GM18508 (cell line): ENCODE measurements at regions not wholly inside any gene's neighbourhood (a gene's known extent, or its start where the extent isn't known, plus 50 kb on each side); places are given as distances from the start of the nearest gene placed in this dataset.

Experiments
- ATAC-seq: cut with Tn5 transposase; IDR thresholded peaks from one replicate; pipeline ENCODE4 v1.9.1; 2021; ENCODE audit warnings: moderate number of reproducible peaks; ENCODE audit not compliant: insufficient read depth, unreplicated experiment

DNA sequence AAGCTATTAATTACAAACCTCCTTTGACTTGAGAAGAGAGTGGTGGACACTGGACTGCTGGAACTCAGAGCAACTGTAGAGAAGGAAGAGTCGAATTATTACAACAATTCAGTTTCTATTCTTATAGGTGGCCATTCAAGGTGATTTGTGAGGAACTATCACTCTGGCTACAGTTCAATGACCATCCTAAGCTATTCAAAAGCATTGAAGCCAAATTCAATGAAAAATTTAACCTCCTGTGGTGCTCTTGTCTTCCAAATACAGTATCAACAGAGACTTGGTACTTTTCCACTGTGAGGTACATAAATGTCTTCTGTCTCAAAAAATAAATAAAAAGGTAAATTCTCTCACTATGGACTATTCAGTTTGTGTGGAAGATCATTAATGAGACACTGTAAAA lies 513.3 kb upstream of the SEMA6D start:
- no peak for ATAC-seq

DNA sequence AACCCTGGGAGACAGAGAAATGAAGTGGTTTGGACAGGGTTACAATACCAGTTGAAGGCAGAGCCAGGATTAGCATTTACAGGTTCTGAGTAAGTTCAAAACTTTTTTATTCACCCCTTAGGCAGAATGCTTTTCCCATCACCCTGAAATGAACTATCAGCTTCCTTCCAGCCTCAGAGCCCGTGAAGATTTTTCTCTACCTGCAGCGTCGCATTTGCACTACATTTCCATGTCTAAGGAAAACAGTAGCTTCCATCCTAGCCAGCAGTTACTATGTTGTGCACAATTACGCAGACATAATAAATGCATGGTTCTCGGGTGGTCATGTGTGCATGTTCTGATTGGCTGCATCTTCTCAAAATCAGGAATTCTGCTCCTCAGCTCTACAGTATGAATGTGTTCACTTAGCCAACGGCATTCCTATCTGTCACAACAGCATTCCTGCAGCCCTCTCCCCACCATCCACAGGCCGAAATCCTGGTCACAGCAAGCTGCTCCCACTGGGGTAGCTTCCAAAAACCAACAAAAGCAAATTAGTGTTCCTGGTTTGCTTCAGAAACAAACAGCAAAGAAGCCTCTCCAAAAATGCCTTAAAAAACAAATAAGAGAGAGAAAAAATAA lies 510.8 kb upstream of the SEMA6D start:
- no peak for ATAC-seq

GRCh38 chr15:47209591-47209990 lies 507.7 kb upstream of the SEMA6D start:
- no peak for ATAC-seq

DNA sequence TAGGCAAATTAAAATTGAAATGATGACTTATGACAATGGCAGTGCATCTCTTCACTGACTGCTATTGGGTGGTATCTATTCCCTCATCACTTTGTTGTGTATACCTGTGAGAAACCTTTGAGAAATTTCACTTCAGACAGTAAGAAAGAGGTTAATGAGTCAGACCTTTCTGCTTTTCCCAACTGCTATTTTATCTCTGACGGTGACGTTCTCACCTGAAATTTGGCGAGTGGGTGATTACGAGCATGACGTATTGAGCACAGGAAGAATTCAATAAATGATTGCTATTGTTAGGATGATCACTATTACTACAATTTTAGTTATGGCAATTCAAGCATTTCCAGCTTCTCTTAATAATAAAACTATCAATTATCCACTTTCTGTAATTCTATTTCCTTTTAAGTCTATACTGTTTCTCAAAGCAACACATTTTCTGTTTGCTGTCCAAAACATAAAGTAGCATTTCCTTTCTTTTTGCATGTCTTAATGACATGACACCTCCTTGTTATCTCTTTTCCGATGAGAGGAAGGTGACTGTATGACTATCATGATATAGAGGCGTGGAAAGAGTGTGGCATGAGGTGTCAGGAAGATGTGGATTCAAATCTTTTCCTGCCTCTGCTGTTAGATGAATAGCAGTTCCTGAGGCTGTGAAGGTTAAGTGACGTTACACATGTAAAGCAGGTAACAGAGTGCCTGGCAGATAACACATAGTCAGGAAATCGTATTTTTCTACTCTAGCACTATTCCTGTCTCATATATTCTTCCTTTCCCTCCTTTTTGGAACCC lies 504.9 kb upstream of the SEMA6D start:
- ATAC-seq = no peak

GRCh38 chr15:47213883-47214282 lies 503.4 kb upstream of the SEMA6D start:
- ATAC-seq = no peak

GRCh38 chr15:47218295-47218694 lies 499.0 kb upstream of the SEMA6D start:
- no peak for ATAC-seq

GRCh38 chr15:47244361-47244760 lies 472.9 kb upstream of the SEMA6D start:
- ATAC-seq = no peak

- no peak for ATAC-seq
Observed at GRCh38 chr15:47246317-47246716, 471.0 kb upstream of the SEMA6D start.

DNA sequence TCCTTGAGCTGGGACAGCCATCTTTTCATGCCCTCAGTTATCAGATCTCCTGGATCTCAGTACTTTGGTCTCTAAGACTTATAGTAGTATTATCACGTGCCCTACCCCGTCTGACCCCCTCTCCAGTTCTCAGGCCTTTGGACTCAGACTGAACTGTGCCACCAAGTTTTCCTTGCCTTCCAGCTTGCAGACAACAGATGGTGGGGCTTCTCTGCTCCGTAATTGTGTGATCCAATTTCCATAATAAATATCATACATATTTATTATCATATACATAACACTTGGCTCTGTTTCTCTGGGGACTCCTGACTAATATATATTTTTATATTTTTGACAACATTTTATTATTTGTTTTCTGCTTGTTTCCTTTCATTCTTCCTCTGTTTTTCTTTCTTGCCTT lies 458.8 kb upstream of the SEMA6D start:
- no peak for ATAC-seq

GRCh38 chr15:47265686-47266085 lies 451.6 kb upstream of the SEMA6D start:
- ATAC-seq = no peak

- ATAC-seq = no peak
Observed at GRCh38 chr15:47266566-47266965, 450.7 kb upstream of the SEMA6D start.

- ATAC-seq = no peak
Observed at GRCh38 chr15:47273864-47274263, 443.4 kb upstream of the SEMA6D start.

- ATAC-seq = no peak
Observed at GRCh38 chr15:47283246-47283645, 434.1 kb upstream of the SEMA6D start.

- no peak for ATAC-seq
Observed at GRCh38 chr15:47288794-47289193, 428.5 kb upstream of the SEMA6D start.

DNA sequence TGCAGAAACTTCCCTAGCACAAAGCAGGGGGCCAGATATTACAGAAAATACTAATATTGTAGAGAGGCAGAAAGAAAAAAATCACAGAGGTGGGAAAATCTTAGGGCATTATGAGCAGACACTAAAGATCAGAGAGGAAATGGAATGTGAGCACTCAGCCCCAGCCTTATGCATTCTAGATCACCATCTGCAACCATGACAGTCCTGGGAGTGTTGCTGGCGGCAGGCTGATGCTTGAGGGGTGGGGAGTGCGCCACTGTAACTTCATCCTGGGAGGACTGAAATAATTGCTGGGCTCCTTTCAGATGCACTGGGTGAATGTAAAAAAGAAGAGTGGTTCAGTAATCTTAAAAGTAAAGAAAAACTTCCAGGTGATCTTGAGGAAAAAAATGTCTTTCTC lies 427.6 kb upstream of the SEMA6D start:
- no peak for ATAC-seq

DNA sequence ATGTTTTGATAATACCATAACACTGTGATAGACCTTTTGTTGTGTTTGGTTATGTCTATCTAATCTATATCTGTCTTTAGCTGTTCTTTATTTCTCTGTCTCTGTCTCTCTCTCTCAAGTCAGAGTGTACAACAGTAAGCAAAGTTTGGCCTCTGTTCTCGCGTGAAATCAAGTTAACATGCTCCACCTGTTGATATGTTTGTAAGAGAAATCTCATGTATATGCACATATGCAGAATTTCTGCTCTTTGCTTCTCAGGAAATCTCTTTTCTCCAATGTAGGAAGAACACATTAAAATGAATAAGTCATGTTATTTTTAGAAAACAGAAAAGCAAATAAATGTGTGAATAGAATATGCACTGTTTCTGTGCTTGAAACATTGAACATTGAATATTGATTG lies 425.5 kb upstream of the SEMA6D start:
- ATAC-seq = no peak

GRCh38 chr15:47292638-47293190 lies 424.6 kb upstream of the SEMA6D start:
- no peak for ATAC-seq

DNA sequence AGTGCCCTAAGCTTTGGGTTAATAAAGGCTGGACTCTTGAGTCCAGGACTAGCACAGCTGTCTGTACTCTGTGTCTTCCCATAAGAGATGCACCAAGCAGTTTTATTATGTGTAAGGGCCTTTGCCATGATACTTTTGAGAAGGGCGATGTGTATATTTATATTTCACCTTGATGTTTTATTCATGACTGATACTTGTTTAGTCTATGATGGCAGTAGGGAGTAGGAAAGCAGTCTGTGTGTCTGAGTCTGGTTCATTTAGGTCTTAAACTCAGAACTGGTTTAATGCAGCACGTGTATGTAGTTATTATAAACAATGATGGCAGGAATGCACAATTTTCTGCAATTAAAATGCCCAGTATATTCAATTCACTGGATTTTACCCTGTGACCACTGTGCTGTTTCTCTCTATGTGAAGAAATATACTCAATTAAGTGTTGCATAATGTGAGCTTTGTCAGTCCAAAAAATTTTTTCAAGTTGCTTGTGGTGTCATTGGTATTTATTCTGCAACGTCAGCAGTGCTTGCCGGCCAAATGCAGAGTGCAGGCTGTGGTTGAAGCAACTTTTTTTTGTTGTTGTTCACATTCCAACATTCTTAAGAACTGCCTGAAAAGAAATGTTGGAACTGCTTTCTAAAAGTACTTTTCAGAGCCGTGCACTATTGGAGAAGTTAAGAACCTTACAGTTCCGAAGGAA lies 423.7 kb upstream of the SEMA6D start:
- ATAC-seq = no peak

- ATAC-seq = no peak
Observed at GRCh38 chr15:47294765-47295259, 422.5 kb upstream of the SEMA6D start.

DNA sequence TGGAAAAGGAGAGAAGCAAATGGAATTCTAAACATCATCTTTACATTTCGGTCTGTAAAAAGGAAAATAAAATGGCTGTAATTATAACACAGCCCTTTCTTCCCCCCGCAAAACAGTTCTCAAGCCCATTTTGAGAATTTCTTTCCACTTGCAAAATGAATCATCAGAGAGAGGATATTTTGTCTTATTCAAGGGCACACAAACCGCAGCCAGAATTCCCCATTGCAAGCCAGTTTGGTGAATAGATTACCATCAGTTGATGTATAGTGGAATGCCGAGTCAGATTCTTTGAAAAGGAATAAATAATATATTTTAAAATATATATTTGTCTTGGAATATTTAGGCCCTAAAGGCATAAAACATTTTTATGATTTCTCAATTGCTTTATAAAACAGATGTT lies 420.4 kb upstream of the SEMA6D start:
- ATAC-seq = no peak

- no peak for ATAC-seq
Observed at GRCh38 chr15:47299846-47300434, 417.4 kb upstream of the SEMA6D start.
